Body of pancreas (tissue), 4 donors: ENCODE measurements at regions not wholly inside any gene's neighbourhood (a gene's known extent, or its start where the extent isn't known, plus 50 kb on each side); places are given as distances from the start of the nearest gene placed in this dataset.

Experiments used
- CTCF ChIP-seq, 7 experiments: fragments of 450-650 bp in 4 of 7; fragments of 200-600 bp in 3 of 7; sonication (generic) in 3 of 7; IDR thresholded peaks; one replicate each; pipeline ENCODE4 v1.5.1; 2016 to 2019; ENCODE audit warnings: antibody characterized with exemption in 7 of 7
- POLR2A ChIP-seq, 3 donors: fragments of 450-650 bp; IDR thresholded peaks; one replicate each; pipeline ENCODE4 v1.6.1; 2016; ENCODE audit warnings: antibody characterized with exemption in 3 of 3, mild to moderate bottlenecking in 2 of 3

DNA sequence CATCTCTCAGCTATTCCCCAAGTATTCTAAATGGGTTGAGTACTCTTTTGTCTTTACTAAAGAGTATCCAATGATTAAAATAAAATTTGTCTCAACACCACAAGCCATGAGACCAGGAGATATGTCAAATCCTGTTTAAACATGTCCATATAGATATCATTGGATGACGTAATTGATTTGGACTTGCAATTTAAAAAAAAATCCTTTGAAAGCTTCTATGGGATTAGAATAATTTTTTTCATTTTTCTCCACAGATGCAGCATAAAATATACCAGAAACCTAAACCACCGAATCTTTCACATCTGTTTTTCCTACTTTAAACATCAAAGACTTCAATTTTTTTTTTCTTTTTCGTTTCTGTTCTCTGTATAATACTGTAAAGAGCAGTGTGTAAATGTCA, 1022.3 kb downstream of the EPHA3 start:
- no peak for TF ChIP-seq CTCF (IDR thresholded peaks at IDR 0.05)
- TF ChIP-seq POLR2A (IDR thresholded peaks at IDR 0.05), result no peak
